HL-60 (cell line): ENCODE measurements at regions not wholly inside any gene's neighbourhood (a gene's known extent, or its start where the extent isn't known, plus 50 kb on each side); places are given as distances from the start of the nearest gene placed in this dataset.

Experiments used
- POLR2AphosphoS5 ChIP-seq: IDR thresholded peaks from 2 replicates; pipeline ENCODE4 v1.6.1; 2012; ENCODE audit warnings: low read depth
- REST ChIP-seq: IDR thresholded peaks from 2 replicates; pipeline ENCODE4 v1.6.1; 2012; ENCODE audit warnings: low read depth; ENCODE audit not compliant: insufficient replicate concordance

DNA sequence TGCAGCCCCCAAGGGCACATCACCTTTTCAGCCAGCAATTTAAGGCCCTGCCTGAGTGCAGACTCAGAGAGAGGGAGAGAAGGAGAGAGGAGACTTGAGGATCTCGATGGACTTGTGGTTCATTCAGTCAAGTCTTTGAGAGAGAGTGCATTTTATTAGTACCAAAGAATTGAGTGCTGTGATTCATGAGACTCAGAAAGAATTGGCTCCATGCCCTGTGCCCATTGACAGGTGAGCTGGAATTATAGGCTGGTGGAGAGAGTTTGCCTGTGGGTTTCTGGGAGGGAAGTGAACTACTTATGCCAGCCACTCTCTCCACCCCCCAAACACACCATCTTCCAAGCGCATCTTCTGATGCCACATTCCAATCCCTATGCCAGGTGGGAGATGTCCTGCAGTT, 236.8 kb downstream of the MN1 start:
- TF ChIP-seq POLR2AphosphoS5 = no peak
- TF ChIP-seq REST = no peak
